Liver (tissue), 8 donors: ENCODE measurements at regions not wholly inside any gene's neighbourhood (a gene's known extent, or its start where the extent isn't known, plus 50 kb on each side); places are given as distances from the start of the nearest gene placed in this dataset.

Source experiments
- DNase-seq: peaks from one replicate; pipeline ENCODE4 v3.0.0-alpha.2; 2017; ENCODE audit warnings: low spot score
- H3K27ac ChIP-seq, 2 donors: one replicate each; pipeline ENCODE4 v1.7.0; 2013; ENCODE audit warnings: inconsistent platforms in 2 of 2, low read length in 2 of 2, control low read depth in 1 of 2, low read depth in 1 of 2, mild to moderate bottlenecking in 1 of 2
- H3K27me3 ChIP-seq, 4 donors: one replicate each; pipeline versions ENCODE4 v1.6.1 to v1.7.0; 2013; ENCODE audit warnings: low read length in 3 of 4, inconsistent platforms in 1 of 4, mild to moderate bottlenecking in 1 of 4, moderate library complexity in 1 of 4; ENCODE audit not compliant: control insufficient read depth in 4 of 4, insufficient read depth in 4 of 4
- H3K36me3 ChIP-seq, 4 donors: one replicate each; pipeline versions ENCODE4 v1.6.1 to v1.7.0; 2013; ENCODE audit warnings: low read length in 3 of 4, mild to moderate bottlenecking in 3 of 4, low read depth in 1 of 4, moderate library complexity in 1 of 4; ENCODE audit not compliant: control insufficient read depth in 4 of 4, insufficient read depth in 3 of 4
- H3K4me1 ChIP-seq, 4 donors: one replicate each; pipeline versions ENCODE4 v1.6.1 to v1.7.0; 2013; ENCODE audit warnings: low read length in 3 of 4, mild to moderate bottlenecking in 3 of 4, moderate library complexity in 1 of 4; ENCODE audit not compliant: control insufficient read depth in 4 of 4, insufficient read depth in 4 of 4
- H3K4me3 ChIP-seq, 3 donors: one replicate each; pipeline versions ENCODE4 v1.6.1 to v1.7.0; 2013; ENCODE audit warnings: low read length in 3 of 3, control low read depth in 1 of 3, low read depth in 1 of 3, mild to moderate bottlenecking in 1 of 3
- H3K9ac ChIP-seq, 2 donors: one replicate each; pipeline ENCODE4 v1.7.0; 2013; ENCODE audit warnings: low read length in 2 of 2, mild to moderate bottlenecking in 2 of 2, moderate library complexity in 2 of 2, control low read depth in 1 of 2, low read depth in 1 of 2
- H3K9me3 ChIP-seq, 4 donors: one replicate each; pipeline versions ENCODE4 v1.6.1 to v1.7.0; 2013; ENCODE audit warnings: low read length in 3 of 4; ENCODE audit not compliant: control insufficient read depth in 4 of 4
- FOXA2 ChIP-seq: IDR thresholded peaks from 2 replicates; pipeline ENCODE4 v1.6.1; 2016; ENCODE audit warnings: antibody characterized with exemption
- HNF4A ChIP-seq, 2 donors: conservative IDR thresholded peaks; 2 replicates each; pipeline ENCODE4 v1.6.1; 2016; ENCODE audit warnings: antibody characterized with exemption in 2 of 2, mild to moderate bottlenecking in 2 of 2
- HNF4G ChIP-seq: IDR thresholded peaks from 2 replicates; pipeline ENCODE4 v1.6.1; 2016; ENCODE audit warnings: antibody characterized with exemption
- JUND ChIP-seq, 2 donors: IDR thresholded peaks; 2 replicates each; pipeline ENCODE4 v1.6.1; 2016; ENCODE audit warnings: antibody characterized with exemption in 2 of 2
- NR2F2 ChIP-seq: IDR thresholded peaks from 2 replicates; pipeline ENCODE4 v1.6.1; 2016; ENCODE audit warnings: antibody characterized with exemption
- SP1 ChIP-seq: IDR thresholded peaks from 2 replicates; pipeline ENCODE4 v1.6.1; 2018; ENCODE audit warnings: antibody characterized with exemption, mild to moderate bottlenecking
- TAF1 ChIP-seq: conservative IDR thresholded peaks from 2 replicates; pipeline ENCODE4 v1.6.1; 2016; ENCODE audit warnings: antibody characterized with exemption, mild to moderate bottlenecking
- YY1 ChIP-seq: IDR thresholded peaks from 2 replicates; pipeline ENCODE4 v1.6.1; 2016; ENCODE audit warnings: antibody characterized with exemption, mild to moderate bottlenecking
- WGBS: extraction: QIAGEN DNeasy Blood & Tissue Kit; methylation state at CpG from one replicate; pipeline ENCODE4 v1.1.7; 2013; 5-methylcytosine and 5-hydroxymethylcytosine counted together
- TF ChIP-seq, protein P1 (sequence below): IDR thresholded peaks from 2 replicates; pipeline ENCODE4 v1.6.1; 2016; ENCODE audit warnings: antibody characterized with exemption
- TF ChIP-seq, protein P2 (sequence below): IDR thresholded peaks from 2 replicates; pipeline ENCODE4 v1.6.1; 2016; ENCODE audit warnings: antibody characterized with exemption, mild to moderate bottlenecking
- TF ChIP-seq, protein P3 (sequence below): fragments of 150-350 bp; IDR thresholded peaks from 2 replicates; pipeline ENCODE4 v1.5.1; 2017; ENCODE audit warnings: improper control_type of control experiment, low read depth, low read length; ENCODE audit not compliant: missing input control
- TF ChIP-seq, protein P4 (sequence below): IDR thresholded peaks from 2 replicates; pipeline ENCODE4 v1.6.1; 2016; ENCODE audit warnings: antibody characterized with exemption
- donor health status: healthy.
- donor health status: healthy.
- donor health status: healthy.
- donor health status: healthy.
- donor health status: healthy.

- H3K4me1 ChIP-seq = peaks cover 0 to 3% (median 0%) of the 10 kb centered on the region in 4 donors
- no peaks in the 10 kb centered on the region for H3K9me3 ChIP-seq
- no peak overlapping the region for H3K27ac ChIP-seq
- 87% methylated on average over 7 of the region's 7 CpGs for WGBS
- no peak for DNase-seq
- no peak overlapping the region for H3K9ac ChIP-seq
- H3K36me3 ChIP-seq = no peaks in the 10 kb centered on the region
- H3K27me3 ChIP-seq = no peaks in the 10 kb centered on the region
- no peak overlapping the region for H3K4me3 ChIP-seq
- TF ChIP-seq HNF4G (no peak), SP1 (no peak)
- TF ChIP-seq, protein P1, sequence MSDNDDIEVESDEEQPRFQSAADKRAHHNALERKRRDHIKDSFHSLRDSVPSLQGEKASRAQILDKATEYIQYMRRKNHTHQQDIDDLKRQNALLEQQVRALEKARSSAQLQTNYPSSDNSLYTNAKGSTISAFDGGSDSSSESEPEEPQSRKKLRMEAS = no peak
These were observed 313.2 kb upstream of the THBS1 start for GRCh38 chr15:39267685-39268084.

DNA sequence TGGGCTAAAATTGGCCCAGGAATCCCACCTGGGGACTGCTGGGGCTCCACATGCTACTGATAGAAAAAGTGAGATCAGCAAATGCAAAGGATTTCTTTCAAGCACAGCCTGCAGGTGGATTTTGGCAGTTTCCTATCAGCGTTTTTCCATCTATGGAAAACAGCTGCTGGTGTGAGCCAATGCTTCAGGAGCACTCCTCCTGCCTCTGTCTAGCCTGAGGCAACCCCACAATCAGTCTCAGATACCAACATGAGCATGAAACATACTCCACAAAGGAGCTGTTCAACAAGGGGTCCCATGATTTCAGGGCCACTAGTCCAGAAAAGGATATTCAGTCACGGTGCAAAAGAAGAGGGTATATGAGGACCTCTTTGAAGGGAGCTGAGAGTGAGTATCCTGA lies 311.5 kb upstream of the THBS1 start:
- TF ChIP-seq NR2F2 (no peak), JUND (IDR thresholded peaks at IDR 0.05) (no peak), HNF4G (no peak), TAF1 (no peak), FOXA2 (no peak), SP1 (no peak), HNF4A (conservative IDR thresholded peaks at IDR 0.05) (no peak), YY1 (no peak)
- TF ChIP-seq, protein P1 = no peak
- TF ChIP-seq, protein P2, sequence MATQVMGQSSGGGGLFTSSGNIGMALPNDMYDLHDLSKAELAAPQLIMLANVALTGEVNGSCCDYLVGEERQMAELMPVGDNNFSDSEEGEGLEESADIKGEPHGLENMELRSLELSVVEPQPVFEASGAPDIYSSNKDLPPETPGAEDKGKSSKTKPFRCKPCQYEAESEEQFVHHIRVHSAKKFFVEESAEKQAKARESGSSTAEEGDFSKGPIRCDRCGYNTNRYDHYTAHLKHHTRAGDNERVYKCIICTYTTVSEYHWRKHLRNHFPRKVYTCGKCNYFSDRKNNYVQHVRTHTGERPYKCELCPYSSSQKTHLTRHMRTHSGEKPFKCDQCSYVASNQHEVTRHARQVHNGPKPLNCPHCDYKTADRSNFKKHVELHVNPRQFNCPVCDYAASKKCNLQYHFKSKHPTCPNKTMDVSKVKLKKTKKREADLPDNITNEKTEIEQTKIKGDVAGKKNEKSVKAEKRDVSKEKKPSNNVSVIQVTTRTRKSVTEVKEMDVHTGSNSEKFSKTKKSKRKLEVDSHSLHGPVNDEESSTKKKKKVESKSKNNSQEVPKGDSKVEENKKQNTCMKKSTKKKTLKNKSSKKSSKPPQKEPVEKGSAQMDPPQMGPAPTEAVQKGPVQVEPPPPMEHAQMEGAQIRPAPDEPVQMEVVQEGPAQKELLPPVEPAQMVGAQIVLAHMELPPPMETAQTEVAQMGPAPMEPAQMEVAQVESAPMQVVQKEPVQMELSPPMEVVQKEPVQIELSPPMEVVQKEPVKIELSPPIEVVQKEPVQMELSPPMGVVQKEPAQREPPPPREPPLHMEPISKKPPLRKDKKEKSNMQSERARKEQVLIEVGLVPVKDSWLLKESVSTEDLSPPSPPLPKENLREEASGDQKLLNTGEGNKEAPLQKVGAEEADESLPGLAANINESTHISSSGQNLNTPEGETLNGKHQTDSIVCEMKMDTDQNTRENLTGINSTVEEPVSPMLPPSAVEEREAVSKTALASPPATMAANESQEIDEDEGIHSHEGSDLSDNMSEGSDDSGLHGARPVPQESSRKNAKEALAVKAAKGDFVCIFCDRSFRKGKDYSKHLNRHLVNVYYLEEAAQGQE = no peak
- TF ChIP-seq, protein P3, sequence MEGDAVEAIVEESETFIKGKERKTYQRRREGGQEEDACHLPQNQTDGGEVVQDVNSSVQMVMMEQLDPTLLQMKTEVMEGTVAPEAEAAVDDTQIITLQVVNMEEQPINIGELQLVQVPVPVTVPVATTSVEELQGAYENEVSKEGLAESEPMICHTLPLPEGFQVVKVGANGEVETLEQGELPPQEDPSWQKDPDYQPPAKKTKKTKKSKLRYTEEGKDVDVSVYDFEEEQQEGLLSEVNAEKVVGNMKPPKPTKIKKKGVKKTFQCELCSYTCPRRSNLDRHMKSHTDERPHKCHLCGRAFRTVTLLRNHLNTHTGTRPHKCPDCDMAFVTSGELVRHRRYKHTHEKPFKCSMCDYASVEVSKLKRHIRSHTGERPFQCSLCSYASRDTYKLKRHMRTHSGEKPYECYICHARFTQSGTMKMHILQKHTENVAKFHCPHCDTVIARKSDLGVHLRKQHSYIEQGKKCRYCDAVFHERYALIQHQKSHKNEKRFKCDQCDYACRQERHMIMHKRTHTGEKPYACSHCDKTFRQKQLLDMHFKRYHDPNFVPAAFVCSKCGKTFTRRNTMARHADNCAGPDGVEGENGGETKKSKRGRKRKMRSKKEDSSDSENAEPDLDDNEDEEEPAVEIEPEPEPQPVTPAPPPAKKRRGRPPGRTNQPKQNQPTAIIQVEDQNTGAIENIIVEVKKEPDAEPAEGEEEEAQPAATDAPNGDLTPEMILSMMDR = no peak
- TF ChIP-seq, protein P4, sequence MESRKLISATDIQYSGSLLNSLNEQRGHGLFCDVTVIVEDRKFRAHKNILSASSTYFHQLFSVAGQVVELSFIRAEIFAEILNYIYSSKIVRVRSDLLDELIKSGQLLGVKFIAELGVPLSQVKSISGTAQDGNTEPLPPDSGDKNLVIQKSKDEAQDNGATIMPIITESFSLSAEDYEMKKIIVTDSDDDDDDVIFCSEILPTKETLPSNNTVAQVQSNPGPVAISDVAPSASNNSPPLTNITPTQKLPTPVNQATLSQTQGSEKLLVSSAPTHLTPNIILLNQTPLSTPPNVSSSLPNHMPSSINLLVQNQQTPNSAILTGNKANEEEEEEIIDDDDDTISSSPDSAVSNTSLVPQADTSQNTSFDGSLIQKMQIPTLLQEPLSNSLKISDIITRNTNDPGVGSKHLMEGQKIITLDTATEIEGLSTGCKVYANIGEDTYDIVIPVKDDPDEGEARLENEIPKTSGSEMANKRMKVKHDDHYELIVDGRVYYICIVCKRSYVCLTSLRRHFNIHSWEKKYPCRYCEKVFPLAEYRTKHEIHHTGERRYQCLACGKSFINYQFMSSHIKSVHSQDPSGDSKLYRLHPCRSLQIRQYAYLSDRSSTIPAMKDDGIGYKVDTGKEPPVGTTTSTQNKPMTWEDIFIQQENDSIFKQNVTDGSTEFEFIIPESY = no peak
- no peak for DNase-seq
- 93% methylated on average over 2 of the region's 2 CpGs for WGBS

More for the DNA sequence above, 311.5 kb upstream of the THBS1 start:
- Histone ChIP-seq H3K27ac (no peak overlapping the region), H3K9me3 (no peaks in the 10 kb centered on the region), H3K27me3 (no peaks in the 10 kb centered on the region), H3K4me1 (peaks cover under 1 to 15% (median 10%) of the 10 kb centered on the region in 4 donors), H3K9ac (no peak overlapping the region), H3K4me3 (no peak overlapping the region), H3K36me3 (no peaks in the 10 kb centered on the region)
